ENCODE measurements at regions not wholly inside any gene's neighbourhood (a gene's known extent, or its start where the extent isn't known, plus 50 kb on each side); places are given as distances from the start of the nearest gene placed in this dataset.

DNA sequence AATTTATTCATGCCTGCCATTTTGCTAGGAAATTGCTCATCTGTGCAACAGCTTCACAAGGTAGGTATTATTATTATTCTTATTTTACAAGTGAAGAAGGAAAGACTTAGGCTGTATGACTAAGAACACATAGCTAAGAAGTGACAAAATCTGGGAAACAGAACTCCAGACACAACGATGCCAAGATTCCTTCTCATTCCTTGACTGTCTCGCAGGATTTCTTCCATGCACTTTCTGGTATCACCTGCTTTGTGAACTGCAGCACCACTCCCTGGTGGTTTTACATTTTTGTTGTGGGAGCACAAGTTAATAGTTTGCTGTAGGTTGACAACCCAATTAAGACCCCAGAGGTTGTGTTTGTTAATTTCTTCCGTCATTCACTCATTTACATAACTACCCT, 188.5 kb downstream of the LACC1 start:
- TF ChIP-seq, protein P1, sequence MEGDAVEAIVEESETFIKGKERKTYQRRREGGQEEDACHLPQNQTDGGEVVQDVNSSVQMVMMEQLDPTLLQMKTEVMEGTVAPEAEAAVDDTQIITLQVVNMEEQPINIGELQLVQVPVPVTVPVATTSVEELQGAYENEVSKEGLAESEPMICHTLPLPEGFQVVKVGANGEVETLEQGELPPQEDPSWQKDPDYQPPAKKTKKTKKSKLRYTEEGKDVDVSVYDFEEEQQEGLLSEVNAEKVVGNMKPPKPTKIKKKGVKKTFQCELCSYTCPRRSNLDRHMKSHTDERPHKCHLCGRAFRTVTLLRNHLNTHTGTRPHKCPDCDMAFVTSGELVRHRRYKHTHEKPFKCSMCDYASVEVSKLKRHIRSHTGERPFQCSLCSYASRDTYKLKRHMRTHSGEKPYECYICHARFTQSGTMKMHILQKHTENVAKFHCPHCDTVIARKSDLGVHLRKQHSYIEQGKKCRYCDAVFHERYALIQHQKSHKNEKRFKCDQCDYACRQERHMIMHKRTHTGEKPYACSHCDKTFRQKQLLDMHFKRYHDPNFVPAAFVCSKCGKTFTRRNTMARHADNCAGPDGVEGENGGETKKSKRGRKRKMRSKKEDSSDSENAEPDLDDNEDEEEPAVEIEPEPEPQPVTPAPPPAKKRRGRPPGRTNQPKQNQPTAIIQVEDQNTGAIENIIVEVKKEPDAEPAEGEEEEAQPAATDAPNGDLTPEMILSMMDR (IDR thresholded peaks at IDR 0.05; ENCODE audit: borderline replicate concordance, extremely low read depth, insufficient read depth), result no peak
- no peak for FAIRE-seq

DNA sequence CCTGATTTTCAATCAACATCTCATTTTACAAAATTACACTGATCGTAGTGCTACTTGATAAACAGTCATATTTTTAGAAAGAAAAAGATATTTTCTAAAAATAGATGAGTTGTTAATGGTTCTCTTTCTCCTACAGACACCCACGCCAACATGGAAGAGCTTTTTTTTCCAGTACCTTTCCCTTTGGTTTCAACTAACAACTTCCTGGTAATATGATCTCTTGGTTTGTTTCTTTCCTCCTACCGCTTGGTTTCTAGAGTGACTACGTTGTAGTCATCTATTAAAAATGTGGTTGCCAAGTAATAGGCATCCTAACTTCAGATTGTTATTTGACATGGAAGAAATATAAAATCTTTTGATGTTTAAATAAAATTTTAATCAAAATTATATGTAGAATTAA, 189.0 kb downstream of the LACC1 start:
- intact Hi-C loops (cut with DNase I), result no loop called here
- Histone ChIP-seq H3K4me1 (ENCODE audit: control insufficient read depth in 2 of 3, insufficient read depth in 2 of 3, low read depth in 1 of 3, low read length in 3 of 3) (no peaks in the 10 kb centered on the region), H3K36me3 (ENCODE audit: control insufficient read depth in 2 of 3, insufficient read depth in 3 of 3, low read length in 3 of 3) (no peaks in the 10 kb centered on the region), H3K9ac (ENCODE audit: low read length in 3 of 3) (no peak overlapping the region), H3K27ac (ENCODE audit: low read depth in 2 of 2, low read length in 2 of 2) (no peak overlapping the region), H3K4me3 (ENCODE audit: low read length in 3 of 3) (no peak overlapping the region), H3K27me3 (ENCODE audit: control insufficient read depth, insufficient read depth, low read length) (no peaks in the 10 kb centered on the region), H3K9me3 (ENCODE audit: control insufficient read depth in 2 of 3, insufficient read depth in 1 of 3, low read length in 3 of 3) (no peaks in the 10 kb centered on the region)
- peak; percentile 66 for FAIRE-seq
- DNase-seq, result peak in 2 of 5 donors; percentile 38 to 53
- TF ChIP-seq, protein P1 (IDR thresholded peaks at IDR 0.05; ENCODE audit: borderline replicate concordance, extremely low read depth, insufficient read depth), result no peak

More for the DNA sequence above, 188.5 kb downstream of the LACC1 start:
- Histone ChIP-seq H3K36me3 (ENCODE audit: control insufficient read depth in 2 of 3, insufficient read depth in 3 of 3, low read length in 3 of 3) (no peaks in the 10 kb centered on the region), H3K27ac (ENCODE audit: low read depth in 2 of 2, low read length in 2 of 2) (no peak overlapping the region), H3K4me1 (ENCODE audit: control insufficient read depth in 2 of 3, insufficient read depth in 2 of 3, low read depth in 1 of 3, low read length in 3 of 3) (no peaks in the 10 kb centered on the region), H3K9ac (ENCODE audit: low read length in 3 of 3) (no peak overlapping the region), H3K9me3 (ENCODE audit: control insufficient read depth in 2 of 3, insufficient read depth in 1 of 3, low read length in 3 of 3) (no peaks in the 10 kb centered on the region), H3K27me3 (ENCODE audit: control insufficient read depth, insufficient read depth, low read length) (no peaks in the 10 kb centered on the region), H3K4me3 (ENCODE audit: low read length in 3 of 3) (no peak overlapping the region)
- intact Hi-C loops (cut with DNase I), result no loop called here
- no peak for DNase-seq

DNA sequence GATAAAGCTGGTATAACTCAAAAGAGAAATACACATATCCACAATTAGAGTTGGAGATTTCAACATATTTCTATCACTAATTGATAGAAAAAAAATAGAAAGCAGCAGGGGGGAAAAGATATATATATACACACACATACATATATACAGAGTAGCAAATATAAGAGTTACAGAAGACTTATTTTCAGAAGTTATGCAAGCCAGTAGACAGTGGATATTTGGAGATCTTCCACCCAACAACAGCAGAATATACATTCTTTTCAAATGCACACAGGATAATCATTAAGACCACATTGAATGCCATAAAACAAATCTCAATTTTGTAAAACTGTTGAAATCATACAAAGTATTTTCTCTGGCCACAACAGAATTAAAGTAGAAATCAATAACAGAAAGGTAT, 192.8 kb downstream of the LACC1 start:
- H3K9me3 ChIP-seq (ENCODE audit: control insufficient read depth in 2 of 3, insufficient read depth in 1 of 3, low read length in 3 of 3), result no peaks in the 10 kb centered on the region
- TF ChIP-seq, protein P1 (IDR thresholded peaks at IDR 0.05; ENCODE audit: borderline replicate concordance, extremely low read depth, insufficient read depth), result no peak
- intact Hi-C loops (cut with DNase I), result no loop called here
- DNase-seq, result no peak
- no peak for FAIRE-seq
- no peak overlapping the region for H3K9ac ChIP-seq (ENCODE audit: low read length in 3 of 3)
- H3K27ac ChIP-seq (ENCODE audit: low read depth in 2 of 2, low read length in 2 of 2), result no peak overlapping the region
- no peaks in the 10 kb centered on the region for H3K27me3 ChIP-seq (ENCODE audit: control insufficient read depth, insufficient read depth, low read length)
- H3K4me3 ChIP-seq (ENCODE audit: low read length in 3 of 3), result no peak overlapping the region
- no peaks in the 10 kb centered on the region for H3K4me1 ChIP-seq (ENCODE audit: control insufficient read depth in 2 of 3, insufficient read depth in 2 of 3, low read depth in 1 of 3, low read length in 3 of 3)
- no peaks in the 10 kb centered on the region for H3K36me3 ChIP-seq (ENCODE audit: control insufficient read depth in 2 of 3, insufficient read depth in 3 of 3, low read length in 3 of 3)

DNA sequence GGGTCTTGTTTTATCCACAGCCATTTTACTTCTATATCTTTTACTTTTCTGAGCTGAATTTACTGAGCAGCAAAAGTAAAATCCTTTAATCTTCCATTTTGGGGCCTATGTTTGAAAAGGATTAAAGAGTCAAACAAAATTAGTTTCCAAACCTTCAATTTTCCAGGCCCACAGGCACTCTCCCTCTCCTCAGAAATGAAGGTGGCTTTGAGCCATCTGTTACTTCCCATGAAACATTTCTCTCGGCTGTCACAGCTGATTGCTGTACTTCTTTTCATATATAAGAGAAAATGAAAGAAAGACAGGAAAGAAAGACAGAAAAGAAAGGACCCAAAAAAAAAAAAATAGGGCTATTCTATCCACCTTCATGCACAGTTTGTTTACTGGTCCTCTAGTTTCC, 194.9 kb downstream of the LACC1 start:
- Histone ChIP-seq H3K4me3 (ENCODE audit: low read length in 3 of 3) (no peak overlapping the region), H3K9ac (ENCODE audit: low read length in 3 of 3) (no peak overlapping the region), H3K4me1 (ENCODE audit: control insufficient read depth in 2 of 3, insufficient read depth in 2 of 3, low read depth in 1 of 3, low read length in 3 of 3) (no peaks in the 10 kb centered on the region), H3K9me3 (ENCODE audit: control insufficient read depth in 2 of 3, insufficient read depth in 1 of 3, low read length in 3 of 3) (no peaks in the 10 kb centered on the region), H3K27me3 (ENCODE audit: control insufficient read depth, insufficient read depth, low read length) (no peaks in the 10 kb centered on the region), H3K27ac (ENCODE audit: low read depth in 2 of 2, low read length in 2 of 2) (no peak overlapping the region), H3K36me3 (ENCODE audit: control insufficient read depth in 2 of 3, insufficient read depth in 3 of 3, low read length in 3 of 3) (no peaks in the 10 kb centered on the region)
- intact Hi-C loops (cut with DNase I), result no loop called here
- TF ChIP-seq, protein P1 (IDR thresholded peaks at IDR 0.05; ENCODE audit: borderline replicate concordance, extremely low read depth, insufficient read depth), result no peak
- DNase-seq (no peak), FAIRE-seq (no peak)

All from kidney (tissue), 13 donors.